ENCODE measurements at regions not wholly inside any gene's neighbourhood (a gene's known extent, or its start where the extent isn't known, plus 50 kb on each side); places are given as distances from the start of the nearest gene placed in this dataset.

- DNase-seq (ENCODE audit: low spot score in 2 of 2), result no peak
- Histone ChIP-seq H3K27me3 (peaks cover 4% of the 10 kb centered on the region), H3K9me3 (no peaks in the 10 kb centered on the region), H3K4me3 (no peak overlapping the region), H3K27ac (no peak overlapping the region), H3K4me1 (no peaks in the 10 kb centered on the region), H3K36me3 (no peaks in the 10 kb centered on the region)
- TF ChIP-seq POLR2AphosphoS5 (IDR thresholded peaks at IDR 0.05) (no peak), CTCF (IDR thresholded peaks at IDR 0.05) (no peak), EP300 (IDR thresholded peaks at IDR 0.05) (no peak), POLR2A (IDR thresholded peaks at IDR 0.05) (no peak)
- WGBS, result 94% methylated on average over 8 of the region's 15 CpGs
Observed at GRCh38 chr16:55008836-55009510, 78.3 kb downstream of the IRX5 start.

- H3K36me3 ChIP-seq, result no peaks in the 10 kb centered on the region
- DNase-seq (ENCODE audit: low spot score in 2 of 2), result no peak
- H3K27ac ChIP-seq, result no peak overlapping the region
- TF ChIP-seq EP300 (IDR thresholded peaks at IDR 0.05) (no peak), POLR2A (IDR thresholded peaks at IDR 0.05) (no peak), POLR2AphosphoS5 (IDR thresholded peaks at IDR 0.05) (no peak), CTCF (IDR thresholded peaks at IDR 0.05) (no peak)
- no peak overlapping the region for H3K4me3 ChIP-seq
- WGBS, result 93% methylated on average over 4 of the region's 10 CpGs
- no peaks in the 10 kb centered on the region for H3K4me1 ChIP-seq
- H3K27me3 ChIP-seq, result peaks cover 4% of the 10 kb centered on the region
- H3K9me3 ChIP-seq, result no peaks in the 10 kb centered on the region
Observed at GRCh38 chr16:55009581-55009980, 78.9 kb downstream of the IRX5 start.

- no peaks in the 10 kb centered on the region for H3K9me3 ChIP-seq
- no peak overlapping the region for H3K4me3 ChIP-seq
- H3K36me3 ChIP-seq, result no peaks in the 10 kb centered on the region
- H3K27ac ChIP-seq, result no peak overlapping the region
- WGBS, result 87% methylated on average over 4 of the region's 14 CpGs
- H3K4me1 ChIP-seq, result no peaks in the 10 kb centered on the region
- no peak for DNase-seq (ENCODE audit: low spot score in 2 of 2)
- no peak for TF ChIP-seq POLR2AphosphoS5 (IDR thresholded peaks at IDR 0.05)
- TF ChIP-seq EP300 (IDR thresholded peaks at IDR 0.05), result no peak
- TF ChIP-seq POLR2A (IDR thresholded peaks at IDR 0.05), result no peak
- no peak for TF ChIP-seq CTCF (IDR thresholded peaks at IDR 0.05)
- H3K27me3 ChIP-seq, result peaks cover 4% of the 10 kb centered on the region
Observed at GRCh38 chr16:55010492-55011160, 80.0 kb downstream of the IRX5 start.

GRCh38 chr16:55012362-55012761 is 81.7 kb downstream of the IRX5 start:
- 100% methylated on average over 2 of the region's 2 CpGs for WGBS
- no peak for DNase-seq (ENCODE audit: low spot score in 2 of 2)

More at GRCh38 chr16:55012362-55012761, 81.7 kb downstream of the IRX5 start:
- Histone ChIP-seq H3K27me3 (peaks cover 11% of the 10 kb centered on the region), H3K4me1 (no peaks in the 10 kb centered on the region), H3K9me3 (no peaks in the 10 kb centered on the region), H3K36me3 (no peaks in the 10 kb centered on the region), H3K4me3 (no peak overlapping the region), H3K27ac (no peak overlapping the region)
- TF ChIP-seq POLR2AphosphoS5 (IDR thresholded peaks at IDR 0.05) (no peak), EP300 (IDR thresholded peaks at IDR 0.05) (no peak), CTCF (IDR thresholded peaks at IDR 0.05) (no peak)
